GM12875 (cell line): ENCODE measurements at regions not wholly inside any gene's neighbourhood (a gene's known extent, or its start where the extent isn't known, plus 50 kb on each side); places are given as distances from the start of the nearest gene placed in this dataset.

Source experiments
- H3K4me3 ChIP-seq: one replicate; pipeline ENCODE4 v1.5.1; 2011; ENCODE audit warnings: low read depth, low read length, control low read depth
- CTCF ChIP-seq: IDR thresholded peaks from 2 replicates; pipeline ENCODE4 v1.5.1; 2011; ENCODE audit warnings: low read depth, mild to moderate bottlenecking, control low read depth, inconsistent platforms, low read length, moderate library complexity, borderline replicate concordance; ENCODE audit not compliant: insufficient read depth

GRCh38 chr1:209405183-209405814 lies 178.2 kb upstream of the CAMK1G start:
- no peak for TF ChIP-seq CTCF

GRCh38 chr1:209406168-209406567 lies 177.3 kb upstream of the CAMK1G start:
- no peak overlapping the region for H3K4me3 ChIP-seq
- TF ChIP-seq CTCF, result no peak

More at GRCh38 chr1:209405183-209405814, 178.2 kb upstream of the CAMK1G start:
- H3K4me3 ChIP-seq, result no peak overlapping the region

- TF ChIP-seq CTCF, result no peak
- H3K4me3 ChIP-seq, result no peak overlapping the region
These were observed 176.9 kb upstream of the CAMK1G start for GRCh38 chr1:209406595-209406994.

GRCh38 chr1:209409780-209410179 lies 173.7 kb upstream of the CAMK1G start:
- H3K4me3 ChIP-seq, result no peak overlapping the region
- TF ChIP-seq CTCF, result no peak

GRCh38 chr1:209411491-209411929 lies 172.0 kb upstream of the CAMK1G start:
- no peak overlapping the region for H3K4me3 ChIP-seq
- no peak for TF ChIP-seq CTCF

- H3K4me3 ChIP-seq, result no peak overlapping the region
- TF ChIP-seq CTCF, result no peak
These were observed 171.5 kb upstream of the CAMK1G start for GRCh38 chr1:209412036-209412435.

GRCh38 chr1:209412566-209412965 lies 170.9 kb upstream of the CAMK1G start:
- no peak overlapping the region for H3K4me3 ChIP-seq
- TF ChIP-seq CTCF, result no peak
